Activated CD8-positive, alpha-beta T cell treated with anti-CD3 and anti-CD28 coated beads for 36 hours (primary cell): ENCODE measurements at regions not wholly inside any gene's neighbourhood (a gene's known extent, or its start where the extent isn't known, plus 50 kb on each side); places are given as distances from the start of the nearest gene placed in this dataset.
"Not testable (repeated sequence)": the region's sequence is repeated elsewhere in the genome, so short reads cannot be mapped to it uniquely, and the experiment has no call there.

Source experiments
- ATAC-seq: fragments of 200-7000 bp; cut with Tn5 transposase; one replicate; pipeline ENCODE4 v1.10.0; 2021; ENCODE audit warnings: mild to moderate bottlenecking, moderate library complexity
- CTCF ChIA-PET: fragments of 350-600 bp; sonication (Branson Sonifier 250); formaldehyde crosslinking; loops from one replicate; lab custom pipeline; 2021; ENCODE audit warnings: antibody characterized with exemption; lab: Charles Lee
- POLR2A ChIA-PET: fragments of 350-600 bp; sonication (Branson Sonifier 250); formaldehyde crosslinking; loops from one replicate; lab custom pipeline; 2021; ENCODE audit warnings: antibody characterized with exemption; lab: Charles Lee
- DNase-seq: peaks from one replicate; pipeline ENCODE4 v3.0.0-alpha.2; 2020
- H3K27ac Mint-ChIP-seq: one replicate; pipeline ENCODE4 v1.8.0; 2021; ENCODE audit warnings: mild to moderate bottlenecking, mixed read lengths
- H3K27me3 Mint-ChIP-seq: one replicate; pipeline ENCODE4 v1.8.0; 2021; ENCODE audit warnings: mixed read lengths
- H3K36me3 Mint-ChIP-seq: one replicate; pipeline ENCODE4 v1.8.0; 2021; ENCODE audit warnings: low read depth, mixed read lengths
- H3K4me1 Mint-ChIP-seq: one replicate; pipeline ENCODE4 v1.8.0; 2021; ENCODE audit warnings: low read depth, mixed read lengths
- H3K4me3 Mint-ChIP-seq: one replicate; pipeline ENCODE4 v1.8.0; 2021; ENCODE audit warnings: mild to moderate bottlenecking, moderate library complexity, mixed read lengths
- H3K9me3 Mint-ChIP-seq: one replicate; pipeline ENCODE4 v1.8.0; 2021; ENCODE audit warnings: mixed read lengths
- CTCF ChIP-seq: fragments of 200-600 bp; IDR thresholded peaks from one replicate; pipeline ENCODE4 v1.8.0; 2022; ENCODE audit warnings: antibody characterized with exemption, mild to moderate bottlenecking
- intact Hi-C: fragments of 100-400 bp; cut with micrococcal nuclease; formaldehyde crosslinking; loops from one replicate; pipeline ENCODE4 v1.10.0; 2022

- no peak overlapping the region for H3K4me3 Mint-ChIP-seq
- CTCF ChIA-PET = no interaction called here
- intact Hi-C loops = no loop called here
- H3K27ac Mint-ChIP-seq = no peak overlapping the region
- ATAC-seq = no peak
- DNase-seq = no peak
- POLR2A ChIA-PET = no interaction called here
- no peaks in the 10 kb centered on the region for H3K9me3 Mint-ChIP-seq
- no peak for TF ChIP-seq CTCF
- peaks cover 3% of the 10 kb centered on the region for H3K27me3 Mint-ChIP-seq
- no peaks in the 10 kb centered on the region for H3K4me1 Mint-ChIP-seq
- no peaks in the 10 kb centered on the region for H3K36me3 Mint-ChIP-seq
These were observed 396.7 kb downstream of the THBS2 start for GRCh38 chr6:168856914-168857313.

DNA sequence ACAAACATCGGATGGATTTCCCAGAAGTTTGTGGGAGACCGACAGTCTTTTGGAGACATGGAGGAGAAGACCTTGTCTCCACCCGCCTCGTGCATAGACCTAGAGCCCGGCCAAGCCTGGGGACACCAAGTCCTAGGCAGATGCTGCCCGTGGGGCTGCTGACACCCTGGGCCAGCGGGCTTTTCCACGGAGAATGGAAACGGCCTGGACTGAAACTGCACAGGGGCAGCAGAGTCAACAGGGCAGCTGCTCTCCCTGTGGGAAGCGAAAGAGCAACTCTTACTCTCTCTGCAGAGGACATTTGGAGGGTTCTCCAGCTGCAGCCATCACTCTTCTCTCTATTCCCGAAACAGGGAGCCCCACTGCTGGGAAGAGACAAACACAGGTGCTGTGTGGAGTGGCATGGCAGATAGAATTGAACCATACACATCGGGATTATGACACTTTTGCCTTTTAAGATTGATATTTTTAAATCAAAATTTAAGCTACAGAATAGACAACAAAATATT is 401.2 kb downstream of the THBS2 start:
- Mint-ChIP-seq H3K4me3 (no peak overlapping the region), H3K27me3 (peaks cover 1% of the 10 kb centered on the region), H3K4me1 (peaks cover 4% of the 10 kb centered on the region), H3K36me3 (no peaks in the 10 kb centered on the region), H3K27ac (no peak overlapping the region), H3K9me3 (no peaks in the 10 kb centered on the region)
- POLR2A ChIA-PET = no interaction called here
- CTCF ChIA-PET = no interaction called here
- DNase-seq (no peak), ATAC-seq (no peak)
- TF ChIP-seq CTCF = no peak
- intact Hi-C loops = no loop called here

GRCh38 chr6:168851460-168852375 is 401.9 kb downstream of the THBS2 start:
- H3K9me3 Mint-ChIP-seq = no peaks in the 10 kb centered on the region
- no peak for DNase-seq
- POLR2A ChIA-PET = interaction anchor here (0.9 to 1.3 kb wide), 2 partner anchors 10 to 35 kb away, joined by 3 read pairs; no protein-coding TSS in a partner anchor
- intact Hi-C loops = no loop called here
- H3K27me3 Mint-ChIP-seq = peaks cover 1% of the 10 kb centered on the region
- H3K27ac Mint-ChIP-seq = no peak overlapping the region
- no peak overlapping the region for H3K4me3 Mint-ChIP-seq
- ATAC-seq = no peak
- TF ChIP-seq CTCF = no peak
- H3K4me1 Mint-ChIP-seq = peaks cover 4% of the 10 kb centered on the region
- CTCF ChIA-PET = no interaction called here
- H3K36me3 Mint-ChIP-seq = no peaks in the 10 kb centered on the region

DNA sequence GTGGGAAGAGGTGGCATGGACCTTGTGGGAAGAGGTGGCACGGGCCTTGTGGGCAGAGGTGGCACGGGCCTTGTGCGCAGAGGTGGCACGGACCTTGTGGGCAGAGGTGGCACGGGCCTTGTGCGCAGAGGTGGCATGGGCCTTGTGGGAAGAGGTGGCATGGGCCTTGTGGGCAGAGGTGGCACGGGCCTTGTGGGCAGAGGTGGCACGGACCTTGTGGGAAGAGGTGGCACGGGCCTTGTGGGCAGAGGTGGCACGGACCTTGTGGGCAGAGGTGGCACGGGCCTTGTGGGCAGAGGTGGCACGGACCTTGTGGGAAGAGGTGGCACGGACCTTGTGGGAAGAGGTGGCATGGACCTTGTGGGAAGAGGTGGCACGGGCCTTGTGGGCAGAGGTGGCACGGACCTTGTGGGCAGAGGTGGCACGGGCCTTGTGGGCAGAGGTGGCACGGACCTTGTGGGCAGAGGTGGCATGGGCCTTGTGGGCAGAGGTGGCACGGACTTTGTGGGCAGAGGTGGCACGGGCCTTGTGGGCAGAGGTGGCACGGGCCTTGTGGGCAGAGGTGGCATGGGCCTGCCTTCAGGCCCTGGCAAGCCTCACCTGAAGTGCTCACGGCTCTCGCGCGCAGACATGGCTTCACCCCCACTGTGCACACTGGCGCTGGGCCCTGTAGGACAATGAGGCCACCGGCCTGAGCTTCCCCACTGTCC is 403.5 kb downstream of the THBS2 start:
- POLR2A ChIA-PET, H3K4me1 Mint-ChIP-seq, H3K27me3 Mint-ChIP-seq, DNase-seq, CTCF ChIA-PET, H3K4me3 Mint-ChIP-seq, H3K36me3 Mint-ChIP-seq, H3K9me3 Mint-ChIP-seq, ATAC-seq, H3K27ac Mint-ChIP-seq, intact Hi-C loops: not testable (repeated sequence)

GRCh38 chr6:168849459-168849858 is 404.2 kb downstream of the THBS2 start:
- Mint-ChIP-seq H3K9me3 (no peaks in the 10 kb centered on the region), H3K36me3 (no peaks in the 10 kb centered on the region), H3K27me3 (peaks cover 1% of the 10 kb centered on the region), H3K4me1 (peaks cover 4% of the 10 kb centered on the region), H3K27ac (no peak overlapping the region), H3K4me3 (no peak overlapping the region)
- CTCF ChIA-PET = no interaction called here
- TF ChIP-seq CTCF = no peak
- intact Hi-C loops = no loop called here
- DNase-seq = no peak
- POLR2A ChIA-PET = no interaction called here
- no peak for ATAC-seq
